Liver (tissue), 8 donors: ENCODE measurements at regions not wholly inside any gene's neighbourhood (a gene's known extent, or its start where the extent isn't known, plus 50 kb on each side); places are given as distances from the start of the nearest gene placed in this dataset.
"Not testable (repeated sequence)": the region's sequence is repeated elsewhere in the genome, so short reads cannot be mapped to it uniquely, and the experiment has no call there.

Source experiments
- DNase-seq: peaks from one replicate; pipeline ENCODE4 v3.0.0-alpha.2; 2017; ENCODE audit warnings: low spot score
- H3K27ac ChIP-seq, 2 donors: one replicate each; pipeline ENCODE4 v1.7.0; 2013; ENCODE audit warnings: inconsistent platforms in 2 of 2, low read length in 2 of 2, control low read depth in 1 of 2, low read depth in 1 of 2, mild to moderate bottlenecking in 1 of 2
- H3K27me3 ChIP-seq, 4 donors: one replicate each; pipeline versions ENCODE4 v1.6.1 to v1.7.0; 2013; ENCODE audit warnings: low read length in 3 of 4, inconsistent platforms in 1 of 4, mild to moderate bottlenecking in 1 of 4, moderate library complexity in 1 of 4; ENCODE audit not compliant: control insufficient read depth in 4 of 4, insufficient read depth in 4 of 4
- H3K36me3 ChIP-seq, 4 donors: one replicate each; pipeline versions ENCODE4 v1.6.1 to v1.7.0; 2013; ENCODE audit warnings: low read length in 3 of 4, mild to moderate bottlenecking in 3 of 4, low read depth in 1 of 4, moderate library complexity in 1 of 4; ENCODE audit not compliant: control insufficient read depth in 4 of 4, insufficient read depth in 3 of 4
- H3K4me1 ChIP-seq, 4 donors: one replicate each; pipeline versions ENCODE4 v1.6.1 to v1.7.0; 2013; ENCODE audit warnings: low read length in 3 of 4, mild to moderate bottlenecking in 3 of 4, moderate library complexity in 1 of 4; ENCODE audit not compliant: control insufficient read depth in 4 of 4, insufficient read depth in 4 of 4
- H3K4me3 ChIP-seq, 3 donors: one replicate each; pipeline versions ENCODE4 v1.6.1 to v1.7.0; 2013; ENCODE audit warnings: low read length in 3 of 3, control low read depth in 1 of 3, low read depth in 1 of 3, mild to moderate bottlenecking in 1 of 3
- H3K9ac ChIP-seq, 2 donors: one replicate each; pipeline ENCODE4 v1.7.0; 2013; ENCODE audit warnings: low read length in 2 of 2, mild to moderate bottlenecking in 2 of 2, moderate library complexity in 2 of 2, control low read depth in 1 of 2, low read depth in 1 of 2
- H3K9me3 ChIP-seq, 4 donors: one replicate each; pipeline versions ENCODE4 v1.6.1 to v1.7.0; 2013; ENCODE audit warnings: low read length in 3 of 4; ENCODE audit not compliant: control insufficient read depth in 4 of 4
- EGR1 ChIP-seq, 2 donors: IDR thresholded peaks; 2 replicates each; pipeline ENCODE4 v1.6.1; 2016 to 2018; ENCODE audit warnings: antibody characterized with exemption in 2 of 2, low read depth in 2 of 2
- FOXA1 ChIP-seq: IDR thresholded peaks from 2 replicates; pipeline ENCODE4 v1.6.1; 2016; ENCODE audit warnings: antibody characterized with exemption
- FOXA2 ChIP-seq: IDR thresholded peaks from 2 replicates; pipeline ENCODE4 v1.6.1; 2016; ENCODE audit warnings: antibody characterized with exemption
- GABPA ChIP-seq, 2 donors: IDR thresholded peaks in 1 of 2; conservative IDR thresholded peaks in 1 of 2; 2 replicates each; pipeline ENCODE4 v1.6.1; 2016; ENCODE audit warnings: antibody characterized with exemption in 2 of 2, mild to moderate bottlenecking in 1 of 2, moderate library complexity in 1 of 2
- HNF4A ChIP-seq, 2 donors: conservative IDR thresholded peaks; 2 replicates each; pipeline ENCODE4 v1.6.1; 2016; ENCODE audit warnings: antibody characterized with exemption in 2 of 2, mild to moderate bottlenecking in 2 of 2
- HNF4G ChIP-seq: IDR thresholded peaks from 2 replicates; pipeline ENCODE4 v1.6.1; 2016; ENCODE audit warnings: antibody characterized with exemption
- JUND ChIP-seq, 2 donors: IDR thresholded peaks; 2 replicates each; pipeline ENCODE4 v1.6.1; 2016; ENCODE audit warnings: antibody characterized with exemption in 2 of 2
- NR2F2 ChIP-seq: IDR thresholded peaks from 2 replicates; pipeline ENCODE4 v1.6.1; 2016; ENCODE audit warnings: antibody characterized with exemption
- RAD21 ChIP-seq, 2 donors: IDR thresholded peaks; 2 replicates each; pipeline ENCODE4 v1.6.1; 2016; ENCODE audit warnings: antibody characterized with exemption in 2 of 2, mild to moderate bottlenecking in 2 of 2
- RXRA ChIP-seq, 2 donors: IDR thresholded peaks; 2 replicates each; pipeline ENCODE4 v1.6.1; 2017 to 2018; ENCODE audit warnings: antibody characterized with exemption in 2 of 2, mild to moderate bottlenecking in 1 of 2
- SP1 ChIP-seq: IDR thresholded peaks from 2 replicates; pipeline ENCODE4 v1.6.1; 2018; ENCODE audit warnings: antibody characterized with exemption, mild to moderate bottlenecking
- TAF1 ChIP-seq: conservative IDR thresholded peaks from 2 replicates; pipeline ENCODE4 v1.6.1; 2016; ENCODE audit warnings: antibody characterized with exemption, mild to moderate bottlenecking
- YY1 ChIP-seq: IDR thresholded peaks from 2 replicates; pipeline ENCODE4 v1.6.1; 2016; ENCODE audit warnings: antibody characterized with exemption, mild to moderate bottlenecking
- WGBS: extraction: QIAGEN DNeasy Blood & Tissue Kit; methylation state at CpG from one replicate; pipeline ENCODE4 v1.1.7; 2013; 5-methylcytosine and 5-hydroxymethylcytosine counted together
- TF ChIP-seq, protein P1 (sequence below): IDR thresholded peaks from 2 replicates; pipeline ENCODE4 v1.6.1; 2016; ENCODE audit warnings: antibody characterized with exemption
- TF ChIP-seq, protein P2 (sequence below): fragments of 150-350 bp; IDR thresholded peaks from 2 replicates; pipeline ENCODE4 v1.5.1; 2017; ENCODE audit warnings: improper control_type of control experiment, low read depth, low read length; ENCODE audit not compliant: missing input control
- TF ChIP-seq, protein P3 (sequence below): IDR thresholded peaks from 2 replicates; pipeline ENCODE4 v1.6.1; 2016; ENCODE audit warnings: antibody characterized with exemption
- TF ChIP-seq, protein P4 (sequence below): IDR thresholded peaks from 2 replicates; pipeline ENCODE4 v1.6.1; 2016; ENCODE audit warnings: antibody characterized with exemption
- donor health status: healthy.
- donor health status: healthy.
- donor health status: healthy.
- donor health status: healthy.
- donor health status: healthy.

DNA sequence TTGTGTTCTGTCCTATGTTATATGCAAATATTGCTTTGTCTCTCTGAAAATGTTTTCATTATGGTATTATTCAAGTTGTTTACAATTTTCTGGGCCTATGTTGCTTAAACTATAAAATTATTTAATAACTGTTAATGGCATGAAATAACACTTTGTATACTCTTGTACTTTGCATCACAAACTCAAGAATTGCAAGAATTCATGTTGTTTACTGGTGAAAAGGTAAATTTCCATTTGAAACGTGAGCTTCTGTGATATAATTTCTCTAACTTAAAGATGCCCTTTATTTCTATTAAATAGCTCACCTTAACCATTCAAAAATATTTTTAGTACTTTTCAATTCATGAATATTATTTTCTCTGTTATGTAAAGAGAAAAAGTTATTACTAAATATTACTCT, 1504.2 kb downstream of the SUCLG1 start:
- DNase-seq, result no peak
- H3K9ac ChIP-seq, result no peak overlapping the region
- H3K4me1 ChIP-seq, result no peaks in the 10 kb centered on the region
- 94% methylated on average over 1 of the region's 1 CpG for WGBS
- no peaks in the 10 kb centered on the region for H3K27me3 ChIP-seq
- H3K27ac ChIP-seq, result no peak overlapping the region
- no peaks in the 10 kb centered on the region for H3K36me3 ChIP-seq
- H3K4me3 ChIP-seq, result no peak overlapping the region
- H3K9me3 ChIP-seq, result peaks cover 0 to 1% (median 0%) of the 10 kb centered on the region in 4 donors
- TF ChIP-seq RAD21 (IDR thresholded peaks at IDR 0.05) (no peak), FOXA2 (no peak)

DNA sequence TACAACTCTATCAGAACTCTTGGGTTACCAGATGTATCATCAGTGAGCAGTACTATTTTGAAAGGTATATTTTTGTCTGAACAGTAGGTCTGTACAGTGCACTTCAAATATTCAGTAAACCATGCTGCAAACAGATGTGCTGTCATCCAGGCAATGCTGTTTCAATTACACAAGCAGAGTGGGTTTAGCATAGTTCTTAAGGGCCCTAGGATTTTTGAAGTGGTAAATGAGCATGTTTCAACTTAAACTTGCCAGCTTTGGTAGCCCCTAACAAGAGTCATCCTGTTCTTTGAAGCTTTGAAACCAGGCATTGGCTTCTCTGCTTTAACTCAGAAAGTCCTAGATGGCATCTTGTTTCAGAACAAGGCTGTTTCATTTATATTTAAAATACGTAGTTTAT, 1519.9 kb downstream of the SUCLG1 start:
- Histone ChIP-seq H3K27me3 (no peaks in the 10 kb centered on the region), H3K9ac (no peak overlapping the region), H3K9me3 (no peaks in the 10 kb centered on the region), H3K4me1 (no peaks in the 10 kb centered on the region), H3K36me3 (no peaks in the 10 kb centered on the region), H3K27ac (no peak overlapping the region), H3K4me3 (no peak overlapping the region)
- TF ChIP-seq FOXA1 (no peak), HNF4A (conservative IDR thresholded peaks at IDR 0.05) (no peak), JUND (IDR thresholded peaks at IDR 0.05) (no peak), SP1 (no peak), RAD21 (IDR thresholded peaks at IDR 0.05) (no peak), EGR1 (IDR thresholded peaks at IDR 0.05; ENCODE audit: low read depth in 2 of 2) (no peak), RXRA (IDR thresholded peaks at IDR 0.05) (no peak), HNF4G (no peak), YY1 (no peak), NR2F2 (no peak), TAF1 (no peak), GABPA (IDR thresholded peaks at IDR 0.05 in 1 of 2, conservative IDR thresholded peaks at IDR 0.05 in 1 of 2) (no peak)
- TF ChIP-seq, protein P1, sequence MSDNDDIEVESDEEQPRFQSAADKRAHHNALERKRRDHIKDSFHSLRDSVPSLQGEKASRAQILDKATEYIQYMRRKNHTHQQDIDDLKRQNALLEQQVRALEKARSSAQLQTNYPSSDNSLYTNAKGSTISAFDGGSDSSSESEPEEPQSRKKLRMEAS, result no peak
- TF ChIP-seq, protein P2, sequence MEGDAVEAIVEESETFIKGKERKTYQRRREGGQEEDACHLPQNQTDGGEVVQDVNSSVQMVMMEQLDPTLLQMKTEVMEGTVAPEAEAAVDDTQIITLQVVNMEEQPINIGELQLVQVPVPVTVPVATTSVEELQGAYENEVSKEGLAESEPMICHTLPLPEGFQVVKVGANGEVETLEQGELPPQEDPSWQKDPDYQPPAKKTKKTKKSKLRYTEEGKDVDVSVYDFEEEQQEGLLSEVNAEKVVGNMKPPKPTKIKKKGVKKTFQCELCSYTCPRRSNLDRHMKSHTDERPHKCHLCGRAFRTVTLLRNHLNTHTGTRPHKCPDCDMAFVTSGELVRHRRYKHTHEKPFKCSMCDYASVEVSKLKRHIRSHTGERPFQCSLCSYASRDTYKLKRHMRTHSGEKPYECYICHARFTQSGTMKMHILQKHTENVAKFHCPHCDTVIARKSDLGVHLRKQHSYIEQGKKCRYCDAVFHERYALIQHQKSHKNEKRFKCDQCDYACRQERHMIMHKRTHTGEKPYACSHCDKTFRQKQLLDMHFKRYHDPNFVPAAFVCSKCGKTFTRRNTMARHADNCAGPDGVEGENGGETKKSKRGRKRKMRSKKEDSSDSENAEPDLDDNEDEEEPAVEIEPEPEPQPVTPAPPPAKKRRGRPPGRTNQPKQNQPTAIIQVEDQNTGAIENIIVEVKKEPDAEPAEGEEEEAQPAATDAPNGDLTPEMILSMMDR, result no peak
- TF ChIP-seq, protein P3, sequence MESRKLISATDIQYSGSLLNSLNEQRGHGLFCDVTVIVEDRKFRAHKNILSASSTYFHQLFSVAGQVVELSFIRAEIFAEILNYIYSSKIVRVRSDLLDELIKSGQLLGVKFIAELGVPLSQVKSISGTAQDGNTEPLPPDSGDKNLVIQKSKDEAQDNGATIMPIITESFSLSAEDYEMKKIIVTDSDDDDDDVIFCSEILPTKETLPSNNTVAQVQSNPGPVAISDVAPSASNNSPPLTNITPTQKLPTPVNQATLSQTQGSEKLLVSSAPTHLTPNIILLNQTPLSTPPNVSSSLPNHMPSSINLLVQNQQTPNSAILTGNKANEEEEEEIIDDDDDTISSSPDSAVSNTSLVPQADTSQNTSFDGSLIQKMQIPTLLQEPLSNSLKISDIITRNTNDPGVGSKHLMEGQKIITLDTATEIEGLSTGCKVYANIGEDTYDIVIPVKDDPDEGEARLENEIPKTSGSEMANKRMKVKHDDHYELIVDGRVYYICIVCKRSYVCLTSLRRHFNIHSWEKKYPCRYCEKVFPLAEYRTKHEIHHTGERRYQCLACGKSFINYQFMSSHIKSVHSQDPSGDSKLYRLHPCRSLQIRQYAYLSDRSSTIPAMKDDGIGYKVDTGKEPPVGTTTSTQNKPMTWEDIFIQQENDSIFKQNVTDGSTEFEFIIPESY, result no peak
- TF ChIP-seq, protein P4, sequence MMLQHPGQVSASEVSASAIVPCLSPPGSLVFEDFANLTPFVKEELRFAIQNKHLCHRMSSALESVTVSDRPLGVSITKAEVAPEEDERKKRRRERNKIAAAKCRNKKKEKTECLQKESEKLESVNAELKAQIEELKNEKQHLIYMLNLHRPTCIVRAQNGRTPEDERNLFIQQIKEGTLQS, result no peak
- no peak for DNase-seq
- WGBS, result 93% methylated on average over 1 of the region's 1 CpG

GRCh38 chr2:82938321-82938845, 1520.7 kb downstream of the SUCLG1 start:
- not testable (repeated sequence) for H3K27ac ChIP-seq, H3K36me3 ChIP-seq, H3K4me3 ChIP-seq, H3K9me3 ChIP-seq, H3K27me3 ChIP-seq, H3K9ac ChIP-seq, DNase-seq, H3K4me1 ChIP-seq
- 97% methylated on average over 40 of the region's 40 CpGs for WGBS
